Stimulated activated memory B cell treated with anti-CD40 and anti-IgM and Interleukin-4, amounts not matched to agents 10 μg/mL and 1 μg/mL and 100 μg/mL, for 72 hours (primary cell): ENCODE measurements at regions not wholly inside any gene's neighbourhood (a gene's known extent, or its start where the extent isn't known, plus 50 kb on each side); places are given as distances from the start of the nearest gene placed in this dataset.
"Not testable (repeated sequence)": the region's sequence is repeated elsewhere in the genome, so short reads cannot be mapped to it uniquely, and the experiment has no call there.

Experiments
- ATAC-seq: fragments of 150-1000 bp; cut with Tn5 transposase; 2 replicates; pipeline ENCODE4 v1.10.0; 2021
- H3K27ac Mint-ChIP-seq: one replicate; pipeline ENCODE4 v1.8.0; 2022; ENCODE audit warnings: mild to moderate bottlenecking, mixed read lengths
- H3K27me3 Mint-ChIP-seq: one replicate; pipeline ENCODE4 v1.8.0; 2022; ENCODE audit warnings: mixed read lengths
- H3K36me3 Mint-ChIP-seq: one replicate; pipeline ENCODE4 v1.8.0; 2022; ENCODE audit warnings: mixed read lengths
- H3K4me1 Mint-ChIP-seq: one replicate; pipeline ENCODE4 v1.8.0; 2022; ENCODE audit warnings: mixed read lengths
- H3K4me3 Mint-ChIP-seq: one replicate; pipeline ENCODE4 v1.8.0; 2022; ENCODE audit warnings: mild to moderate bottlenecking, moderate library complexity, mixed read lengths
- H3K9me3 Mint-ChIP-seq: one replicate; pipeline ENCODE4 v1.8.0; 2022; ENCODE audit warnings: mixed read lengths

DNA sequence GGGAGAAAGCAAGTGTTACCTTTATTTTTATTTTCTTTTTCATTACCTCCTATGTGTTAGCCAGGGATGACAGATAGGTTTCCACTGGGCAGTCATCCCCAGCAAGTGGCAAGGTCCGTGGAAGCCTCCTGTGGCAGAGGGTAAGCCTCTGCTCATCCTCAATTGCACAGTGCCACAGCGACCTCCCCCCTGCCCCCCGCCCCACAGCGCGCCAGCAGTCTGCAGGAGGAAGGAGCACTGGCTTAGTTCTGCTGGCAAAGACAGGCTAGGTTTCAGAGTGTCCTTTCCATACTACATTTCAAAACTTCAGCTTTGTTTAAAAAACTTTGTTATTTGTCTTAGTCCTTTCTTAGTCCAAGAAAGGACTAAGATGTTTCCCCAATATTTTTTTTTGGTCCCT is 194.7 kb downstream of the EXOC5 start:
- ATAC-seq: peak; percentile 41
- Mint-ChIP-seq H3K4me1 (no peaks in the 10 kb centered on the region), H3K9me3 (no peaks in the 10 kb centered on the region), H3K36me3 (no peaks in the 10 kb centered on the region), H3K27ac (no peak overlapping the region), H3K4me3 (no peak overlapping the region), H3K27me3 (peaks cover 2% of the 10 kb centered on the region)

DNA sequence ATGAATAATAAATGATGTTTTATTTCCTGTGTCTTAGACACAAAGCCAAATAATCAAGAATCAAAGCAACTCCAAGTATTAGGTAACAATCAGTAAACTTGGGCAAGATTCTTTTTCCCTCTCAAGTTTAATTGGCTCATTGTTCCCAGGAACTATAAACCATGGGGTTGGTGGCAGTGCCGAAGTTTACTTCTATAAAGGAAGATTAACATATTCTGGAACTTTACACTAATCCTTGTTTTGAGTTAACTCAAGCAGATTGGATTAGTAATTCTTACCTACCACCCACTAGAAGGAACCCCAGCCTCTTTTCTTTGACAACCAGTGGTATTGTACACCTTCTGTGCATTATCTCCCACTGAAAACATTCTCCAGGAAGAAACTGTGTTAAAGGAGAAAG is 197.1 kb downstream of the EXOC5 start:
- peaks cover 21% of the 10 kb centered on the region for H3K27me3 Mint-ChIP-seq
- no peaks in the 10 kb centered on the region for H3K9me3 Mint-ChIP-seq
- no peak for ATAC-seq
- no peaks in the 10 kb centered on the region for H3K4me1 Mint-ChIP-seq
- H3K36me3 Mint-ChIP-seq: no peaks in the 10 kb centered on the region
- H3K27ac Mint-ChIP-seq: no peak overlapping the region
- no peak overlapping the region for H3K4me3 Mint-ChIP-seq

DNA sequence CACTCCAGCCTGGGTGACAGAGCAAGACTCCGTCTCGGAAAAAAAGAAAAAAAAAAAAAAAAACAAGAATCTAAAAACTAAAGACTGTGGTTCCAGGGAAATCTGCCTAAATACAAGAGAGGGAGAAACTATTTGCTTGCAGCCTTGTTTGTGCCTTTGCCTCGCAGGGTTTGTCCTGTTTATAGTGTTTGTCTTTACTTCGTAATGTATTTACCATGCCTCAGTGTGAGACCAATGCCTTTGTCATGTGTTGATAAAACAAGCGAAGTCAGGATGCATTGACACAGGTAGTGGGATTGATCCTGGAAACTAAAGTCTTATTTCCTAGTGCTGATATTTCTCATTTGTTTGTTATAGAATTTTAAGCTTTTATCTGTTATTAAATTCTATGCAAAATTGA is 199.0 kb downstream of the EXOC5 start:
- ATAC-seq: no peak
- no peaks in the 10 kb centered on the region for H3K36me3 Mint-ChIP-seq
- H3K4me1 Mint-ChIP-seq: no peaks in the 10 kb centered on the region
- no peak overlapping the region for H3K27ac Mint-ChIP-seq
- no peaks in the 10 kb centered on the region for H3K9me3 Mint-ChIP-seq
- no peak overlapping the region for H3K4me3 Mint-ChIP-seq
- peaks cover 21% of the 10 kb centered on the region for H3K27me3 Mint-ChIP-seq

GRCh38 chr14:57068511-57068910 is 200.2 kb downstream of the EXOC5 start:
- no peaks in the 10 kb centered on the region for H3K4me1 Mint-ChIP-seq
- no peak overlapping the region for H3K4me3 Mint-ChIP-seq
- no peaks in the 10 kb centered on the region for H3K9me3 Mint-ChIP-seq
- H3K27ac Mint-ChIP-seq: no peak overlapping the region
- no peak for ATAC-seq
- H3K27me3 Mint-ChIP-seq: peaks cover 21% of the 10 kb centered on the region
- no peaks in the 10 kb centered on the region for H3K36me3 Mint-ChIP-seq

DNA sequence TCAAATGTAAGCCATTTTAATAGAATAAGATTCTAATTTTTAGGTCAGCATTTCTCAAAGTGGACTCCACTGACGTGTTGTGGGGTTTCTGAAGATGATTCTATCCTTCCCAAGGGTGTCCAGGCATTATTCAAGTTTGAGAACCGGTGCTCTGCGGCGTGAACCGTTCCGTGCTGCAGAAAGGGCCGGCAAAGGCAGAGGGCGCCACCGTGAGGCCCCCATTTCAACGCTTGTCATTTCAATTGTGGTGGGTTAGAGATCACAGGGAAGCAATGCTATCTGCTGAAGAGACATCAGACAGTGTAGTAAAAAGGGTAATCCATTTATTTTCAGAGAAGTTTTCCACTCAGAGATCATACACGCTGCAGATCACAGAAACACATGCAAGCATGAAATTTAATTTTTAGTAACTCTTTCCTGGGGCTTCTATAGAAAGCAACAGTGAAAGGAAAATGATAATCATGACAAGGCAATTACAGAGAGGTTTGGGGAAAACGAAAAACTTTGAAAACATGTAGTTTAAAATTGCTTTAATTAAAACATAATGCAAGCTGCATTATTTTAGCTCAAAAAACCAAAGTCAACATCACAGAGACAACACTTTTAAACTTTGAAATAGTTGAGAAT is 201.7 kb downstream of the EXOC5 start:
- Mint-ChIP-seq H3K9me3 (no peaks in the 10 kb centered on the region), H3K4me1 (no peaks in the 10 kb centered on the region), H3K27ac (no peak overlapping the region), H3K27me3 (peaks cover 31% of the 10 kb centered on the region), H3K4me3 (no peak overlapping the region), H3K36me3 (no peaks in the 10 kb centered on the region)
- ATAC-seq: peak; percentile 65

- Mint-ChIP-seq H3K27ac (no peak overlapping the region), H3K27me3 (peaks cover 34% of the 10 kb centered on the region), H3K4me3 (no peak overlapping the region), H3K36me3 (no peaks in the 10 kb centered on the region), H3K4me1 (no peaks in the 10 kb centered on the region), H3K9me3 (no peaks in the 10 kb centered on the region)
- no peak for ATAC-seq
These were observed 202.2 kb downstream of the EXOC5 start for GRCh38 chr14:57066463-57066862.

- no peak overlapping the region for H3K4me3 Mint-ChIP-seq
- ATAC-seq: no peak
- peaks cover 9% of the 10 kb centered on the region for H3K4me1 Mint-ChIP-seq
- H3K9me3 Mint-ChIP-seq: no peaks in the 10 kb centered on the region
- H3K27me3 Mint-ChIP-seq: peaks cover 13% of the 10 kb centered on the region
- no peak overlapping the region for H3K27ac Mint-ChIP-seq
- H3K36me3 Mint-ChIP-seq: no peaks in the 10 kb centered on the region
These were observed 207.5 kb downstream of the EXOC5 start for GRCh38 chr14:57061009-57061711.

DNA sequence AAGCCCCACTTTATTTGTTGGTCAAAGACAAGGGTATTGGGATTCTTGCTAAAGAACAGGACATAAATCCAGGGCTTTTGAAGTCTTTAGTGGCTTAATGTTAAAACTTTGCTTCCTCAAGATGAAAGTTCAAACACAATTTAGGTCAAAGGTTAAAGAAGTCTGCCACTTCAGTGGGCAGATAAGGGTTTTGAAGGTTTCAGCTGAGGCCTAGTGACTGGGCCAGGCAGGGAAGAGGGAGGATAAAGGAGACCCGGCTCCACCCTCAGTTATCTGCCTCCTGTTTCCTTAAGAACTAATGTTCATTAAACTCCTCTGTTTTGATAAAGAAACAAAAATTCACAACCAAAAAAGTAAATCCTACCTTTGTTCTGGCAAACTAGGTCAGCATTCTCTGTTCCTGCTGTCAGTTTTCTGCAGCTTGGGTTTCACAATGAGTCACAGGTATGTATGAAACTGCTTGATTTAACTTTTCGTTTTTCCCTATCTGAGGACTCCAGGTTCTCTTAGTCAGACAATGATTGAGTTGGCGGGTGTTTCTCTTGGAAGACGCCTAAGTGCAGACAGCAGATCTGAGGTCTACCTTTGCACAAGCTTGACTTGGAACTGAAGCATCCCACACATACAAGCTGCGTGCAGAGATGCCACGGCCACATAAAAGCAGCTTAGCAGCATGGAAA is 208.3 kb downstream of the EXOC5 start:
- Mint-ChIP-seq H3K9me3 (no peaks in the 10 kb centered on the region), H3K4me3 (no peak overlapping the region), H3K4me1 (peaks cover 9% of the 10 kb centered on the region), H3K27me3 (peaks cover 13% of the 10 kb centered on the region), H3K27ac (peak overlapping the region; percentile 48), H3K36me3 (no peaks in the 10 kb centered on the region)
- ATAC-seq: peak; percentile 76

DNA sequence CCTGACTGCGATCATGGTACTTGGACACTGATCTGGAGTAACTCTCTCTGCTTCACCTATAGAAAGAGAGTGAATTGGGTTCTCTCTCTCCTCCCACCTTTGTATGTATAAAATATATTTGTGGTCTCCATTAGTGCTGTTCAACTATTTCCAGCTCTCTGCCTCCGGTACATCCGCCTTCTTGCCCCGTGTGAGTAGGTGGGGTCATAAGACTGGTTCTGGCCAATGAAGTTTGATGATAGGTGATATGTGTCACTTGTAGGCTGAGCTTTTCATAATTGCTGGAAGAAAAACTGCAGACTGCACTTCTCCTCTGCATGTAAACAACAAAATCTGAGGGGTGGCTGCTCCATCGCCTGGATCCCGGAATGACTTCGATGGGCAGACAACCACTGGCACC is 210.4 kb downstream of the EXOC5 start:
- H3K9me3 Mint-ChIP-seq: no peaks in the 10 kb centered on the region
- H3K4me3 Mint-ChIP-seq: no peak overlapping the region
- no peaks in the 10 kb centered on the region for H3K36me3 Mint-ChIP-seq
- peaks cover 9% of the 10 kb centered on the region for H3K4me1 Mint-ChIP-seq
- H3K27me3 Mint-ChIP-seq: peaks cover 23% of the 10 kb centered on the region
- ATAC-seq: no peak
- H3K27ac Mint-ChIP-seq: no peak overlapping the region

- ATAC-seq: no peak
These were observed 210.9 kb downstream of the EXOC5 start for GRCh38 chr14:57057803-57058202.

DNA sequence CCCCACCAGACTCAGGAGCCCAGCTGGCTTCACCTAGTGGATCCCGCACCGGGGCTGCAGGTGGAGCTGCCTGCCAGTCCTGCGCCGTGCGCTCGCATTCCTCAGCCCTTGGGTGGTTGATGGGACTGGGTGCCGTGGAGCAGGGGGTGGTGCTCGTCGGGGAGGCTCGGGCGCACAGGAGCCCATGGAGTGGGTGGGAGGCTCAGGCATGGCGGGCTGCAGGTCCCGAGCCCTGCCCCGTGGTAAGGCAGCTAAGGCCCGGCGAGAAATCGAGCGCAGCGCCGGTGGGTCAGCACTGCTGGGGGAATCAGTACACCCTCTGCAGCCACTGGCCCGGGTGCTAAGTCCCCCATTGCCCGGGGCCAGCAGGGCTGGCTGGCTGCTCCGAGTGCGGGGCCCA is 212.2 kb downstream of the EXOC5 start:
- not testable (repeated sequence) for H3K36me3 Mint-ChIP-seq, H3K9me3 Mint-ChIP-seq
- peaks cover 24% of the 10 kb centered on the region for H3K27me3 Mint-ChIP-seq

More at GRCh38 chr14:57057803-57058202, 210.9 kb downstream of the EXOC5 start:
- Mint-ChIP-seq H3K27ac (no peak overlapping the region), H3K27me3 (peaks cover 22% of the 10 kb centered on the region), H3K4me1 (peaks cover 9% of the 10 kb centered on the region), H3K4me3 (no peak overlapping the region), H3K9me3 (no peaks in the 10 kb centered on the region), H3K36me3 (no peaks in the 10 kb centered on the region)

GRCh38 chr14:57052705-57053302 is 215.9 kb downstream of the EXOC5 start:
- peaks cover 3% of the 10 kb centered on the region for H3K9me3 Mint-ChIP-seq
- H3K27ac Mint-ChIP-seq: no peak overlapping the region
- H3K4me3 Mint-ChIP-seq: no peak overlapping the region
- no peak for ATAC-seq
- peaks cover 24% of the 10 kb centered on the region for H3K27me3 Mint-ChIP-seq
- no peaks in the 10 kb centered on the region for H3K36me3 Mint-ChIP-seq
- H3K4me1 Mint-ChIP-seq: no peaks in the 10 kb centered on the region

More for the DNA sequence above, 212.2 kb downstream of the EXOC5 start:
- not testable (repeated sequence) for H3K27ac Mint-ChIP-seq, ATAC-seq, H3K4me3 Mint-ChIP-seq, H3K4me1 Mint-ChIP-seq

- peaks cover 24% of the 10 kb centered on the region for H3K27me3 Mint-ChIP-seq
- no peak overlapping the region for H3K27ac Mint-ChIP-seq
- ATAC-seq: no peak
- H3K36me3 Mint-ChIP-seq: no peaks in the 10 kb centered on the region
- peaks cover 3% of the 10 kb centered on the region for H3K9me3 Mint-ChIP-seq
- no peaks in the 10 kb centered on the region for H3K4me1 Mint-ChIP-seq
- no peak overlapping the region for H3K4me3 Mint-ChIP-seq
These were observed 217.1 kb downstream of the EXOC5 start for GRCh38 chr14:57051633-57052032.

GRCh38 chr14:57049848-57050247 is 218.9 kb downstream of the EXOC5 start:
- Mint-ChIP-seq H3K4me1 (no peaks in the 10 kb centered on the region), H3K36me3 (no peaks in the 10 kb centered on the region), H3K9me3 (peaks cover 3% of the 10 kb centered on the region), H3K27me3 (peaks cover 24% of the 10 kb centered on the region), H3K27ac (no peak overlapping the region), H3K4me3 (no peak overlapping the region)
- no peak for ATAC-seq

DNA sequence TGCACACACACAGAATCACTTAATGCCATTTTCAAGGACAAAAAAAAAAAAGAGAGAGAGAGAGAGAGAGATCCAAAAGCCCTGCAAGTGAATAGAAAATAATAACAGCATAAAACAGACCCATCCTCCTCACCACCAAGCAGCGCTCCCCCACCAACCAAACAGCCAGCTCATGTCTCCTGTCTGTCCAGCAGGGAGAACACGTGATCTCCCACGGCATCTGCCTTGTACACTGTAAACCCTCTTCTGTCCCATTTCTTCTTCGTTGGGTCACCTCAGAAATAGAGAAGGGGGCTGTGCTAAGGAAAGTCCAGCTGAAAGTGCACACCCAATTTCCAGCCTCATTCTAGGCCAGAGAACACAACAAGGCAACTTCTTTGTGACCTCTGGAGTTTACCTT is 222.5 kb downstream of the EXOC5 start:
- Mint-ChIP-seq H3K27ac (no peak overlapping the region), H3K27me3 (no peaks in the 10 kb centered on the region), H3K36me3 (no peaks in the 10 kb centered on the region), H3K4me3 (no peak overlapping the region), H3K4me1 (no peaks in the 10 kb centered on the region), H3K9me3 (peaks cover 4% of the 10 kb centered on the region)
- ATAC-seq: no peak
